GM23248 (cell line): ENCODE measurements at regions not wholly inside any gene's neighbourhood (a gene's known extent, or its start where the extent isn't known, plus 50 kb on each side); places are given as distances from the start of the nearest gene placed in this dataset.

ENCODE experiments used
- DNase-seq: peaks from one replicate; pipeline ENCODE4 v3.0.0-alpha.2; 2015
- H2AFZ ChIP-seq: fragments of 200-600 bp; sonication (generic); 2 replicates; pipeline ENCODE4 v1.6.1; 2016; ENCODE audit warnings: antibody characterized with exemption
- H3F3A ChIP-seq: fragments of 200-600 bp; sonication (generic); 2 replicates; pipeline ENCODE4 v1.6.1; 2016; ENCODE audit warnings: mild to moderate bottlenecking, antibody characterized with exemption, mixed run types; ENCODE audit not compliant: insufficient read depth
- H3K27ac ChIP-seq: fragments of 200-600 bp; sonication (generic); 2 replicates; pipeline ENCODE4 v1.5.1; 2016; ENCODE audit warnings: mild to moderate bottlenecking
- H3K27me3 ChIP-seq: fragments of 200-600 bp; sonication (generic); replicated peaks from 2 replicates; pipeline ENCODE4 v1.6.1; 2016; ENCODE audit warnings: mild to moderate bottlenecking; ENCODE audit not compliant: insufficient read depth
- H3K36me3 ChIP-seq: fragments of 200-600 bp; sonication (generic); 2 replicates; pipeline ENCODE4 v1.6.1; 2016; ENCODE audit warnings: low read depth, mild to moderate bottlenecking
- H3K4me1 ChIP-seq: fragments of 200-600 bp; sonication (generic); 2 replicates; pipeline ENCODE4 v1.6.1; 2016; ENCODE audit warnings: mild to moderate bottlenecking; ENCODE audit not compliant: insufficient read depth
- H3K4me2 ChIP-seq: fragments of 200-600 bp; sonication (generic); one replicate; pipeline ENCODE4 v1.6.1; 2016; ENCODE audit warnings: mild to moderate bottlenecking; ENCODE audit not compliant: unreplicated experiment
- H3K4me3 ChIP-seq: fragments of 200-600 bp; sonication (generic); 2 replicates; pipeline ENCODE4 v1.5.1; 2016; ENCODE audit warnings: mild to moderate bottlenecking
- H3K79me2 ChIP-seq: fragments of 200-600 bp; sonication (generic); 2 replicates; pipeline ENCODE4 v1.6.1; 2016; ENCODE audit warnings: mild to moderate bottlenecking; ENCODE audit not compliant: insufficient read depth
- H3K9ac ChIP-seq: fragments of 200-600 bp; sonication (generic); 2 replicates; pipeline ENCODE4 v1.6.1; 2016; ENCODE audit warnings: mild to moderate bottlenecking
- H3K9me2 ChIP-seq: fragments of 200-600 bp; sonication (generic); 2 replicates; pipeline ENCODE4 v1.6.1; 2016; ENCODE audit warnings: mixed run types, mild to moderate bottlenecking, moderate library complexity; ENCODE audit not compliant: insufficient read depth
- H3K9me3 ChIP-seq: fragments of 200-600 bp; sonication (generic); one replicate; pipeline ENCODE4 v1.6.1; 2017; ENCODE audit warnings: low read depth
- H4K20me1 ChIP-seq: fragments of 200-600 bp; sonication (generic); 2 replicates; pipeline ENCODE4 v1.6.0; 2016; ENCODE audit not compliant: insufficient read depth
- EZH2 ChIP-seq: fragments of 200-600 bp; sonication (generic); IDR thresholded peaks from 2 replicates; pipeline ENCODE4 v1.6.1; 2018; ENCODE audit warnings: antibody characterized with exemption, mild to moderate bottlenecking; ENCODE audit not compliant: insufficient read depth, poor library complexity, severe bottlenecking
- EZH2phosphoT487 ChIP-seq: fragments of 200-600 bp; sonication (generic); IDR thresholded peaks from 2 replicates; pipeline ENCODE4 v1.6.1; 2018; ENCODE audit warnings: antibody characterized with exemption, moderate library complexity, mild to moderate bottlenecking, low read depth; ENCODE audit not compliant: insufficient read depth
- WGBS, 2 experiments: methylation state at CpG; one replicate each; pipeline ENCODE4 v1.1.6; 2015 to 2017; ENCODE audit warnings: low lambda C conversion rate in 2 of 2, low coverage in 1 of 2; ENCODE audit errors: missing lambda C conversion rate in 2 of 2; 5-methylcytosine and 5-hydroxymethylcytosine counted together
- in situ Hi-C: fragments of 300-500 bp; cut with MboI; formaldehyde crosslinking; loops from 2 replicates; pipeline ENCODE4 v1.15.0; 2020

- Histone ChIP-seq H3K79me2 (no peaks in the 10 kb centered on the region), H3K27me3 (no peaks in the 10 kb centered on the region), H3F3A (no peaks in the 10 kb centered on the region), H3K9ac (no peak overlapping the region), H3K4me1 (no peaks in the 10 kb centered on the region), H4K20me1 (no peaks in the 10 kb centered on the region), H3K4me3 (no peak overlapping the region), H3K4me2 (no peak overlapping the region), H3K36me3 (no peaks in the 10 kb centered on the region), H2AFZ (no peak overlapping the region; the same call in 1 of the 2 replicates), H3K9me3 (no peaks in the 10 kb centered on the region), H3K27ac (no peak overlapping the region), H3K9me2 (no peaks in the 10 kb centered on the region)
- 80 to 81% methylated on average over 5 of the region's 5 CpGs for WGBS, 2 experiments
- TF ChIP-seq EZH2 (no peak), EZH2phosphoT487 (no peak)
- in situ Hi-C loops, result loop anchor here (5.0 kb wide), 1 partner anchor 289 kb away; no protein-coding TSS in a partner anchor
- DNase-seq, result no peak
These were observed 181.1 kb upstream of the NAMPT start for GRCh38 chr7:106465704-106466468.

DNA sequence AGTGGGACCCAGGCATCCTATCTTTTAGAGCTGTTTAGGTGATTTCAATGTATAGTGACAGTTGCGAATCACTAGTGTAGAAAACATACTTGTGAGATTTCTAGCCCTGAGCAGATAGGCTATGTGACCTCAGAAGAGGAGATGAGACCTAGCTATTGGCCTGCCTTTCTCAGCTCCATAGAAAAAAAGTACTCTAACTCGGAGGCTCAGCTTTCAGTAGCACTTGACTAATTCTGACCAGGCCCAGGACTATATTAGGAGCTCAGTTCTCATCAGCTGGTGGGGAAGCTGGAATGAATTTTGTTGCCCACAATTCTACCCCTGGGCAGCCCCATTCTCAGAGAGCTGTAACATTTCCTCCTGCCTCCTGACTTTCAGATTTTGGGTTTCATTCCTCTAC lies 179.9 kb upstream of the NAMPT start:
- no peaks in the 10 kb centered on the region for H3K9me2 ChIP-seq
- no peak overlapping the region for H2AFZ ChIP-seq
- H3K27me3 ChIP-seq, result no peaks in the 10 kb centered on the region
- no peak overlapping the region for H3K4me2 ChIP-seq
- DNase-seq, result no peak
- no peak overlapping the region for H3K4me3 ChIP-seq
- H3K4me1 ChIP-seq, result no peaks in the 10 kb centered on the region
- in situ Hi-C loops, result loop anchor here (5.0 kb wide), 1 partner anchor 287 kb away; no protein-coding TSS in a partner anchor
- no peak overlapping the region for H3K9ac ChIP-seq
- H3K27ac ChIP-seq, result no peak overlapping the region
- H3K9me3 ChIP-seq, result no peaks in the 10 kb centered on the region
- no peaks in the 10 kb centered on the region for H3K36me3 ChIP-seq
- 84 to 90% methylated on average over 2 of the region's 2 CpGs for WGBS, 2 experiments
- H3F3A ChIP-seq, result no peaks in the 10 kb centered on the region
- no peaks in the 10 kb centered on the region for H4K20me1 ChIP-seq
- TF ChIP-seq EZH2, result no peak
- no peak for TF ChIP-seq EZH2phosphoT487
- H3K79me2 ChIP-seq, result no peaks in the 10 kb centered on the region

- Histone ChIP-seq H4K20me1 (no peaks in the 10 kb centered on the region), H3K9ac (no peak overlapping the region), H3K9me3 (no peaks in the 10 kb centered on the region), H3F3A (no peaks in the 10 kb centered on the region), H3K79me2 (no peaks in the 10 kb centered on the region), H3K4me1 (no peaks in the 10 kb centered on the region), H3K36me3 (no peaks in the 10 kb centered on the region), H3K4me2 (no peak overlapping the region), H3K4me3 (no peak overlapping the region), H3K27ac (no peak overlapping the region), H3K9me2 (no peaks in the 10 kb centered on the region), H3K27me3 (no peaks in the 10 kb centered on the region), H2AFZ (no peak overlapping the region)
- WGBS, 2 experiments, result 68 to 85% methylated on average over 2 of the region's 2 CpGs
- no peak for DNase-seq
- in situ Hi-C loops, result no loop called here
- TF ChIP-seq EZH2, result no peak
- no peak for TF ChIP-seq EZH2phosphoT487
These were observed 179.2 kb upstream of the NAMPT start for GRCh38 chr7:106463851-106464611.

DNA sequence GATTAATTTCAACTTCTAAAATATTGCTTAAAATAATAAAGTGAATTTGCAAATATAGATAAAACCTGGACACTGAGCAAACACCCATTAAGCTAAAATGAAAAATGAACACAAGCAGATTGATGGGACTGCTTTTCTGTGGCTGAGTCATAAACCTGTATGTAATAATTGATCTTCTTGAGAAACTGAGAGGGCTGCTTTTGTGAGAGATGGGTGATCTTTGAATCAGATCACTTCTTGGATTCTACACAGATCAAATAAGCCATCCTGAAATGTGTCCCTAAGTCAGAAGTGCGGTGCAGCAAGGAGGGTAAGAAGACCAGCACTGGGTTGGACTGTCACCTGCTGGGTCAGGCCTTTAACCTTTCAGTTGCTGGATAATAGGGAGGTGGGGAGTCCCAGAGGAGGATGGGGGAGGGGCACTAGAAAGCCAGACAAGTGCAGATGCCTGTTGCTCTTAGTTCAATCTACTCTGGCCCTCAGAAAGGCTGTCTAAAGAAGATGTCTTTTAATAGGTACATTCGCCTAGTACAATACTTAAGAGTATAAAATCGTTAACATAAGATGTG lies 178.2 kb upstream of the NAMPT start:
- TF ChIP-seq EZH2 (no peak), EZH2phosphoT487 (no peak)
- no peak overlapping the region for H3K27ac ChIP-seq
- H3K4me3 ChIP-seq, result peak overlapping the region; percentile 43; the same call in 1 of the 2 replicates
- H3F3A ChIP-seq, result no peaks in the 10 kb centered on the region
- 67 to 68% methylated on average over 3 of the region's 3 CpGs for WGBS, 2 experiments
- in situ Hi-C loops, result no loop called here
- H3K4me2 ChIP-seq, result peak overlapping the region; percentile 61
- peaks cover 2% of the 10 kb centered on the region for H3K9me3 ChIP-seq
- DNase-seq, result no peak
- H3K36me3 ChIP-seq, result no peaks in the 10 kb centered on the region
- no peaks in the 10 kb centered on the region for H3K79me2 ChIP-seq
- no peak overlapping the region for H3K9ac ChIP-seq
- H3K9me2 ChIP-seq, result no peaks in the 10 kb centered on the region
- no peaks in the 10 kb centered on the region for H3K27me3 ChIP-seq
- H4K20me1 ChIP-seq, result no peaks in the 10 kb centered on the region
- peak overlapping the region; percentile 76 for H2AFZ ChIP-seq
- H3K4me1 ChIP-seq, result no peaks in the 10 kb centered on the region
